Esophagus muscularis mucosa (tissue), 3 donors: ENCODE measurements at regions not wholly inside any gene's neighbourhood (a gene's known extent, or its start where the extent isn't known, plus 50 kb on each side); places are given as distances from the start of the nearest gene placed in this dataset.

ENCODE experiments used
- CTCF ChIP-seq, 3 experiments: fragments of 200-600 bp in 2 of 3; fragments of 450-650 bp in 1 of 3; sonication (generic) in 2 of 3; IDR thresholded peaks; one replicate each; pipeline ENCODE4 v1.5.1; 2017 to 2019; ENCODE audit warnings: antibody characterized with exemption in 3 of 3, mild to moderate bottlenecking in 2 of 3, moderate library complexity in 1 of 3
- EP300 ChIP-seq: sonication (generic); formaldehyde crosslinking; IDR thresholded peaks from one replicate; pipeline ENCODE4 v1.6.1; 2017; ENCODE audit warnings: antibody characterized with exemption

- TF ChIP-seq CTCF (IDR thresholded peaks at IDR 0.05) = no peak
- no peak for TF ChIP-seq EP300
These were observed 249.1 kb downstream of the FAT3 start for GRCh38 chr11:92473736-92474135.
